Ovary (tissue), 7 donors: ENCODE measurements at regions not wholly inside any gene's neighbourhood (a gene's known extent, or its start where the extent isn't known, plus 50 kb on each side); places are given as distances from the start of the nearest gene placed in this dataset.

ENCODE experiments used
- DNase-seq, 5 donors: peaks; one replicate each; pipeline ENCODE4 v3.0.0-alpha.2; 2019 to 2020
- H3K27ac ChIP-seq, 2 donors: fragments of 200-600 bp; one replicate each; pipeline versions ENCODE4 v1.5.1 to v1.8.0; 2019 to 2022
- H3K27me3 ChIP-seq: fragments of 200-600 bp; one replicate; pipeline ENCODE4 v1.8.0; 2022
- H3K36me3 ChIP-seq: fragments of 200-600 bp; sonication (generic); one replicate; pipeline ENCODE4 v1.5.1; 2019
- H3K4me1 ChIP-seq: one replicate; pipeline ENCODE4 v1.8.1; 2013; ENCODE audit warnings: mild to moderate bottlenecking, moderate library complexity; ENCODE audit not compliant: insufficient read depth
- H3K4me3 ChIP-seq: fragments of 200-600 bp; sonication (generic); one replicate; pipeline ENCODE4 v1.5.1; 2017
- H3K9me3 ChIP-seq, 2 donors: fragments of 200-600 bp in 1 of 2; sonication (generic) in 1 of 2; one replicate each; pipeline versions ENCODE4 v1.5.1 to v1.8.1; 2013 to 2019; ENCODE audit warnings: mild to moderate bottlenecking in 1 of 2, moderate library complexity in 1 of 2
- CTCF ChIP-seq, 3 donors: fragments of 450-650 bp in 2 of 3; fragments of 200-600 bp in 1 of 3; IDR thresholded peaks; one replicate each; pipeline versions ENCODE4 v1.5.1 to v1.8.0; 2016 to 2022; ENCODE audit warnings: antibody characterized with exemption in 3 of 3, mild to moderate bottlenecking in 1 of 3
- EP300 ChIP-seq: sonication (generic); formaldehyde crosslinking; IDR thresholded peaks from one replicate; pipeline ENCODE4 v1.6.1; 2017; ENCODE audit warnings: antibody characterized with exemption
- POLR2A ChIP-seq: fragments of 450-650 bp; IDR thresholded peaks from one replicate; pipeline ENCODE4 v1.6.1; 2017; ENCODE audit warnings: antibody characterized with exemption, mild to moderate bottlenecking, moderate library complexity
- WGBS, 3 donors: extraction: QIAGEN DNeasy Blood & Tissue Kit in 1 of 3; methylation state at CpG; one replicate each; pipeline versions ENCODE4 v1.1.5 to v1.1.7; 2013 to 2017; 5-methylcytosine and 5-hydroxymethylcytosine counted together
- intact Hi-C, 4 donors: fragments of 100-400 bp; cut with DNase I; formaldehyde crosslinking; loops; one replicate each; pipeline versions ENCODE4 v1.11.0 to v1.15.1; 2022 to 2023
- donor health status: DM: no; HTN: no; CAD: no; lungs with moderate emphysema.
- donor health status: DM: no; HTN: no; CAD: no.
- donor health status: Bipolar disorder and iron deficiency.
- donor health status: DM: no; HTN: no; CAD: no.
- donor health status: DM: yes; HTN: yes; CAD: no.

- WGBS, 3 donors = 81 to 86% (median 82%) methylated on average over 3 of the region's 3 CpGs
- TF ChIP-seq CTCF (IDR thresholded peaks at IDR 0.05) (no peak), POLR2A (no peak), EP300 (no peak)
- no peak for DNase-seq
- Histone ChIP-seq H3K36me3 (no peaks in the 10 kb centered on the region), H3K9me3 (no peaks in the 10 kb centered on the region), H3K27me3 (no peaks in the 10 kb centered on the region), H3K27ac (no peak overlapping the region), H3K4me3 (no peak overlapping the region), H3K4me1 (no peaks in the 10 kb centered on the region)
- intact Hi-C loops = no loop called here
These were observed 560.7 kb upstream of the TENM3 start for GRCh38 chr4:181682367-181683047.

- no peaks in the 10 kb centered on the region for H3K9me3 ChIP-seq
- no peak overlapping the region for H3K4me3 ChIP-seq
- 75 to 83% (median 80%) methylated on average over 2 of the region's 2 CpGs for WGBS, 3 donors
- H3K36me3 ChIP-seq = no peaks in the 10 kb centered on the region
- no peak overlapping the region for H3K27ac ChIP-seq
- no peak for TF ChIP-seq CTCF (IDR thresholded peaks at IDR 0.05)
- TF ChIP-seq POLR2A = no peak
- no peak for TF ChIP-seq EP300
- no peaks in the 10 kb centered on the region for H3K27me3 ChIP-seq
- no peak for DNase-seq
- H3K4me1 ChIP-seq = no peaks in the 10 kb centered on the region
- intact Hi-C loops = no loop called here
These were observed 558.9 kb upstream of the TENM3 start for GRCh38 chr4:181684310-181684709.

- Histone ChIP-seq H3K4me3 (no peak overlapping the region), H3K36me3 (no peaks in the 10 kb centered on the region), H3K9me3 (no peaks in the 10 kb centered on the region), H3K4me1 (no peaks in the 10 kb centered on the region), H3K27me3 (no peaks in the 10 kb centered on the region), H3K27ac (no peak overlapping the region)
- 73 to 86% (median 78%) methylated on average over 2 of the region's 2 CpGs for WGBS, 3 donors
- intact Hi-C loops = no loop called here
- TF ChIP-seq POLR2A (no peak), EP300 (no peak), CTCF (IDR thresholded peaks at IDR 0.05) (no peak)
- DNase-seq = no peak
These were observed 557.7 kb upstream of the TENM3 start for GRCh38 chr4:181685461-181685860.

GRCh38 chr4:181685911-181686310 lies 557.3 kb upstream of the TENM3 start:
- no peak overlapping the region for H3K27ac ChIP-seq

More at GRCh38 chr4:181685911-181686310, 557.3 kb upstream of the TENM3 start:
- WGBS, 3 donors = 46 to 68% (median 49%) methylated on average over 4 of the region's 4 CpGs
- intact Hi-C loops = no loop called here
- no peaks in the 10 kb centered on the region for H3K36me3 ChIP-seq
- H3K27me3 ChIP-seq = no peaks in the 10 kb centered on the region
- H3K4me3 ChIP-seq = no peak overlapping the region
- H3K9me3 ChIP-seq = no peaks in the 10 kb centered on the region
- no peak for TF ChIP-seq EP300
- no peak for TF ChIP-seq POLR2A
- no peak for TF ChIP-seq CTCF (IDR thresholded peaks at IDR 0.05)
- DNase-seq = no peak
- H3K4me1 ChIP-seq = no peaks in the 10 kb centered on the region
